GM12865 (cell line): ENCODE measurements at regions not wholly inside any gene's neighbourhood (a gene's known extent, or its start where the extent isn't known, plus 50 kb on each side); places are given as distances from the start of the nearest gene placed in this dataset.

Source experiments
- DNase-seq: peaks from one replicate; pipeline ENCODE4 v3.0.0; 2010; ENCODE audit warnings: low read depth
- H3K4me3 ChIP-seq: 2 replicates; pipeline ENCODE4 v1.5.1; 2011; ENCODE audit warnings: mild to moderate bottlenecking, low read depth, low read length, control low read depth
- TF ChIP-seq, protein P1 (sequence below): IDR thresholded peaks from 2 replicates; pipeline ENCODE4 v1.5.1; 2011; ENCODE audit warnings: low read length, control low read depth, low read depth, inconsistent platforms; ENCODE audit not compliant: insufficient read depth; ENCODE audit errors: missing control alignments

DNA sequence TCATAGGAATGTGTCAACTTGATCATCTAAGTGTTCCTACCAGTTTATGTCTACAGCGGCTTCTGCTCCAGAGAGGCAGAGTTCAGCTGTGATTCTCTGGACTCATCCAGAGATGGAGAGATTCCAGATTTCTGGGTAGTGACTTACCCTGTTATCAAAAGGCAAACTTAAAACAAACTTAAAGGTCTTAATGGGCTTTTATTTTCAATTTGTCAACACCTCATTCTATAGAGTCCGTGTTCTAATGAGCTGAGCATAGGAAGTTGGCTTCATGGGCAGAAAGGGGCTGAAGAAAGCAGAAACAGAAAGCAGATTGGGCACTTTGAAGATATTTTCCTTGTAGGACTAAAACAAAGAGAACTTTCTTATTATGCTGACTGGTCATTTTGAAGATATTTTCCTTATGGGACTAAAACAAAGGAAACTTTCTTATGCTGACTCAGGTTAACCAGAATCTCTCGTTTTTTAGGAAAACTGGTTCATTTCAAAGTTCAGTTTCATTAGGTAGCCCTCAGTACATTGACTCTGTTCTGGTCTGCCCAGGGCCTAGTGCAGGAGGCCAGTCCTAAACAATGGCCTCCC is 185.1 kb downstream of the CDH26 start:
- DNase-seq: no peak
- H3K4me3 ChIP-seq: no peak overlapping the region
- TF ChIP-seq, protein P1, sequence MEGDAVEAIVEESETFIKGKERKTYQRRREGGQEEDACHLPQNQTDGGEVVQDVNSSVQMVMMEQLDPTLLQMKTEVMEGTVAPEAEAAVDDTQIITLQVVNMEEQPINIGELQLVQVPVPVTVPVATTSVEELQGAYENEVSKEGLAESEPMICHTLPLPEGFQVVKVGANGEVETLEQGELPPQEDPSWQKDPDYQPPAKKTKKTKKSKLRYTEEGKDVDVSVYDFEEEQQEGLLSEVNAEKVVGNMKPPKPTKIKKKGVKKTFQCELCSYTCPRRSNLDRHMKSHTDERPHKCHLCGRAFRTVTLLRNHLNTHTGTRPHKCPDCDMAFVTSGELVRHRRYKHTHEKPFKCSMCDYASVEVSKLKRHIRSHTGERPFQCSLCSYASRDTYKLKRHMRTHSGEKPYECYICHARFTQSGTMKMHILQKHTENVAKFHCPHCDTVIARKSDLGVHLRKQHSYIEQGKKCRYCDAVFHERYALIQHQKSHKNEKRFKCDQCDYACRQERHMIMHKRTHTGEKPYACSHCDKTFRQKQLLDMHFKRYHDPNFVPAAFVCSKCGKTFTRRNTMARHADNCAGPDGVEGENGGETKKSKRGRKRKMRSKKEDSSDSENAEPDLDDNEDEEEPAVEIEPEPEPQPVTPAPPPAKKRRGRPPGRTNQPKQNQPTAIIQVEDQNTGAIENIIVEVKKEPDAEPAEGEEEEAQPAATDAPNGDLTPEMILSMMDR: no peak

DNA sequence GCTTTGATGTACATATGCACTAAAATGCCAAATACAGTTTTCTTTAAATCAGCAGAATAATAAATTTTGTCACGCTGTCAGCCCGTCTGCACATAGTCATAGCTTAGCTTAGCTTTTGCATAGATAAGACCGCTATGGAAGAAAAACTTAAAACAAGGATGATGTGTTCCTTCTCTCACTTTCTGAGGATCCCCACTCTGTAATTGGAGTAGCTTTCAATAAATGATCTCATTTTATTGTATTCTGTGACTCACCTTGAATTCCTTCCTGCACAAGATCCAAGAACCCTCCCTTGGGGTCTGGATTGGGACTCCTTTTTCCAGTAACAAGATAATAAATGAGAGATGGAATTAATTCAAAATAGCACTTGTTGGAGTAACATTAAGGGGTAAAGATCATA is 186.2 kb downstream of the CDH26 start:
- no peak overlapping the region for H3K4me3 ChIP-seq
- DNase-seq: no peak
- TF ChIP-seq, protein P1: no peak

DNA sequence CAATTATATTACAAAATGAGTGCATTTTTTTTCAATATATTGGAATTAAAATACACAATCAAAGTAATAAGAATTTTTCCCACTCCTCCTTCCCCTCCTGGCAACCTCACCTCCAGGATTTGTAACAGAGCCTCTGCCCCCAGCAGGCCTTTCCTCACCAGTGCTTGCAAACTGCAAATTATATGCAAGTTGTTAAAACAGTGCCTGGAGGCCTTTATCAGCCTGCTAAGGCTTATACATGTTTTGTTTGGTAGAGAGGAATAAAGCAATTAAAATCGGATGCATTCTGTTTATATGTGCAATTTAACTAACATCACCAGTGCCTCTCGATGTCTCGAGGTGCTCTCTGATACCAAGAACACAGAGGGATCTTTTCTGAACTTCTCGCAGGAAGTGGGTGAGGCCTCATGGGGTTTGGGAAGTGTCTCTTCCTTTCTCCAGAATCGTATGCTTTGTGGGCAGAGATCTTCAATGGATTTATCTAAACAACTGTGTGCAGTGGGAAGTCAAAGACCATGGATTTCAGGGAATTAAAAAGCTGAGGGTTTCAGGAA is 186.8 kb downstream of the CDH26 start:
- DNase-seq: no peak
- TF ChIP-seq, protein P1: no peak
- H3K4me3 ChIP-seq: no peak overlapping the region

DNA sequence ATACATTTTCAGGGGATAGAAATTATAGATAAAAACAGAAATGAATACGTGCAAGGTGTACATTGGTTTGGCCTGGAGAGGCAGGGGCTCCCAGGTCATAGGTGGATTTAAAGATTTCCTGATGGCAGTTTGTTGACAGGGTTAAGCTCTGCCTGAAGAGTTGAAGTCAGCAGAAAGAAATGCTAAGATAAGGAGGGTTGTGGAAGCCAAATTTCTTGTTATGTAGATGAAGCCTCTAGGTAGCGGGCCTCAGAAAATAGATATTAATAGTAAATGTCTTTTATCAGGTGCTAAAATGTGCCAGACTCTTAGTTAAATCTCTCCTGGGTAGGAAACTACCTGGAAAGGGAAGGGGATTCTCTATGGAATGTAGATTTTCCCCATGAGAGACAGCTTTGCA is 188.8 kb downstream of the CDH26 start:
- no peak for DNase-seq
- TF ChIP-seq, protein P1: no peak
- H3K4me3 ChIP-seq: no peak overlapping the region

DNA sequence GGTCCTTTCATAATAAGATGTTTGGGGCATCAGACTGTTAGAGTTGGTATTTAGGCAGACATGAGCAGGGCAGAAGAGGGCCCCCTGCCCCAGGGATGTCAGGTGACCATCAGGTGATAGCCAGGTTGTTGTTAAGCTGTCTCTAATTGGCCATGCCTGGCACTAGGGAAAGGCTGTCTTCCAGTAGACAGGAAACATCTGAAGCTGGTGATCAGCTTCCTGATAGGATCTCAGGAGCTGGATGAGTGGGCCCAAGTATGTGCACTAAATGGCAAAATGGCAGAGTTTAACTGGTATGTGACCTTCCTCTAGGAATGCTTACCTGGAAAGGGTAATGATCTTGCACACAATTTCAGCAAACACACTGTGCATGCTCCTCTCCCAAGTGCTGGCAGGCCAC is 190.7 kb downstream of the CDH26 start:
- no peak for DNase-seq
- TF ChIP-seq, protein P1: no peak
- no peak overlapping the region for H3K4me3 ChIP-seq

DNA sequence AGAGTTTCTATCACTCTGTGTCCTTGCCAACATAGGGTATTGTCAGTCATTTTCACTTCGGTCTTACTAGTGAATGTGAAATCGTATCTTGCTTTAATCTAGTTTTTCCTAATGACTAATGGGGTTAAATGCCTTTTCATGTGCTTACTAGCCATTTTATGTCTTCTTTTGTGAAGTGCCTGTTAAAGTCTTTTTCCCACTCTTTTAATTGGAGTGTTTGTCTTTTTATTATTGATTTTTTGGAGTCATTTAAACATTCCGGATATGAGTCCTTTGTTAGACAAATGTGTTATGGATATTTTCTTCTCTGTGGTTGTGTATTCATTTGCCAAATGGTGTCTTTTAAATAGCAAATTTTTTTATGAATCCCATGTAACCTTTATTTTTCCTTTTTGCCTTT is 194.6 kb downstream of the CDH26 start:
- no peak overlapping the region for H3K4me3 ChIP-seq
- TF ChIP-seq, protein P1: no peak
- DNase-seq: no peak
